Pons (tissue), 1 donor: ENCODE measurements at regions not wholly inside any gene's neighbourhood (a gene's known extent, or its start where the extent isn't known, plus 50 kb on each side); places are given as distances from the start of the nearest gene placed in this dataset.
"Not testable (repeated sequence)": the region's sequence is repeated elsewhere in the genome, so short reads cannot be mapped to it uniquely, and the experiment has no call there.

ENCODE experiments used
- DNase-seq: peaks from one replicate; pipeline ENCODE4 v3.0.0-alpha.2; 2016; ENCODE audit warnings: low spot score

- DNase-seq, result no peak
These were observed 68.9 kb upstream of the PPARGC1A start for GRCh38 chr4:23958749-23959148.

DNA sequence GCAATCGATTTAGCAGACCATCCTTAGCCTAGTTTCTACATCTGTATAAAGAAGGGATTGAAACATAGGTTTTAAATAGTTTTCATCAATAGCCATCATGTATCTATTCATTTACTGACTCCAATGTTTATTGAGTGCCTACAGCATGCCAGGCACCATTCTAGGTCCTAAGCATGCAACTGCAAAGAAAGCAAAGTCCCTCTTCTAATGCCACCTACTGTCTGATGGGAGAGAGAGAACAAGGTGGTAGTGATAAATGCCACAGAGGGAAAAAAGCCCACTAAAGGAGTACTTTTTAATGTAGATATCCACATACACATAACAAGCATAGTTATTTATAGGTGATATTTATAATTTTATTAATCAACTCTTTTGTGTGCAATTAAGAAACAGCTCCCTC is 67.6 kb upstream of the PPARGC1A start:
- DNase-seq, result no peak

DNA sequence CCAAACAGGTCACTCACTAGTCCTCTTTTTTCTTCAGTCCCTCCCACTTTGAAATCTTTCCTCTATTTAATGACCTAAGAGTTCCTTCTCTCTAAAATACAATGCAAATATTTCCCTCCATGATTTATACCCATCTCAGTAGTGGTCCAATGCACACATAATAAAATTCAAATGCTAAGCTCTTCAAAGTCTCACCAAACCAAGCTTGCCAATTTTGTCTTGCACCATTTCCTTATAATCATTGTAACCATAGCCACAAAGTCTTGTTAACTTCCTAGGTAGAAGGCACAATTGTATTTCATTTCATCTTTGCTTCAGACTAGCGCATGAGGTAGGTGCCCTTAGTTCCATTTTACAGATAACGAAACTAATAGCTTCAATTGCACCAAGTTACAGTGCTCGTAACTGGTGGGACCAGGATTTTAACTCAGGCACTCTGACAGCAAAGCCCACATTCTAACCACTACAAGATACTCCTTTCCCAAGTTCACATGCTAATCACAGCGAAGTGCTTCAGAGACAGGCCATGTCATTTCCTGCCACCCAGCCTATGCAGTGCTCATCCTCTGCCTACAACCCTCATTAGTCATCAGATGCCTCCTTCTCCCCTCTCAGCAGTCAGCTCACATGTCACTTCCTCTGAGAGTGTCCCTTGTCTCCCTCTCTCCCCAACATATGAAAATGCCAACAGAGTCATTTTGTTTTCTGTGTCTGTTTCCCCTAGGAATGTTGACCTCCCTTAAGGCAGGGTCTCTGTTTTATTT is 66.9 kb upstream of the PPARGC1A start:
- DNase-seq, result no peak

- DNase-seq, result no peak
These were observed 62.4 kb upstream of the PPARGC1A start for GRCh38 chr4:23952258-23952657.

DNA sequence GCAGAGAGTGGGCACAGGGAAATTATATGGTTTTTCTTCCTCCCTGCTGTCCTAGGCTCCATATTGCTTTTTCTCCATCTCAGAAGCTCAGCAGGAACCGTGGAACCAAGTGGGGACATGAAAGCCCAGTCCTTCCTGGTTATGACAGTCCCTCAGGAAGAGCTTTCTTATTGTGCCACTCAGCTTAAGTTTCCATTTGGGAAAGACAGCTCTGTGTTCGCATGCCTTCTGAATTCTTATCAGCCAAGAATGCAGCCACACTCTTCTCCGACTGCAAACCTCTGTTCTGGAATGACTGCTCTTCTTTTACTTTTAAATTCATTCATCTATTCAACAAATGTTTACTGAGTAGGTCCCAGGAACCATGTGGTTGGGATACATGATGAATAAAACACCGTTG is 58.0 kb upstream of the PPARGC1A start:
- DNase-seq, result no peak

DNA sequence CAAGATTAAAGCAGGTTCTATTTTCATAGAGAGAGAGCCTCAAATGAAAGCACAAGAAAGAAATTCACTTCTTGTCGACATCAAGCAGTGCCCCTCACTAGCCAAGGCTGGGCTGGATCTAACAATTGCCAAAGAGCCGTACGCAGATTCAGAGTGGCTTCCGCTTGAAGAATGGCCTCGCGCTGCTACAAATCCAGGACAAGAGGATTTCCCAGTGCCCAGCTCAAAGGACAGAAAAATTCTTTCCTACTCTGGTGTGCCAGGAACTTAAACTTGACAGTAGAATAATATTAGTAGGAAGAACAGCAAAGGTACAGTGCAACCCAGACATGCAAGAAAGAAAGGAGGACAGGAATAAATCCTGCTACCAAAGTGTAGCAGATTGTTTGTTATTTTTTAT is 56.5 kb upstream of the PPARGC1A start:
- no peak for DNase-seq

DNA sequence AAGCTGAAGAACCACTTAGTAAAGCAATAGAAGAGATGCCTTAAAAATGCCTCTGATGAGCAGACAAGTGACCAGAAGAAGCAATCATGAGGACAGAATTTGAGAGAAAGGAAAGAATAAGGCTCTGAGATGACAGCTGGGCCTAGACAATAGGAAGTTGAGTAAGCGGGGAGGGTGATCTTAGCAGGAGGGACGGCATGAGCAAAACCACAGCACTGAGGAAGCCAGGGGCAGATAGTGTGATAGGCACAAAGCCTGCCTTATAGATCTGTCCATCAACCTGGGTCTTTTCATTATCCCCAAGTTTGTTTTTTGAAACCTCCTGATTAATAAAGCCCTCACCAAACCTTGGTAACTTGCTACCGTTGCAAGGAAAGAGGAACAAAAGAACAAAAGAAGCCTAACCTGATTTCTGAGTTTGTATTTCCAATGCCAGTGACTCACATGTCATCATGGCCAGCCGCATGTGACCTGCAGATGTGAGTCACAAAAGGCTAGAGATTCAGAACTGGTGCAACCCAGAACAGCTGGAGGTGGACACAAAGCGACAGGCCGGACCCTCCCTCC is 55.7 kb upstream of the PPARGC1A start:
- DNase-seq, result no peak

DNA sequence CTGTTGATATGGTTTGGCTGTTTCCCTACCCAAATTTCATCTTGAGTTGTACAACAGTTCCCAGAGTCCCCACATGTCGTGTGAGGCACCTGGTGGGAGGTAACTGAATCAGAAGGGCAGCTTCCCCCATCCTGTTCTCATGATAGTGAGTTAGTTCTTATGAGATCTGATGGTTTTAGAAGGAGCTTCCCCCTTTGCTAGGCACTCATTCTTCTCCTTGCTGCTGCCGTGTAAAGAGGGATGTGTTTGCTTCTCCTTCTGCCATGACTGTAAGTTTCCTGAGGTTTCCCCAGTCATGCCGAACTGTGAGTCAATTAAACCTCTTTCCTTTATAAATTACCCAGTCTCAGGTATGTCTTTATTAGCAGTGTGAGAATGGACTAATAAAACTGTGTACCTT is 54.7 kb upstream of the PPARGC1A start:
- not testable (repeated sequence) for DNase-seq

GRCh38 chr4:23943478-23943877 is 53.6 kb upstream of the PPARGC1A start:
- no peak for DNase-seq

GRCh38 chr4:23942471-23942870 is 52.6 kb upstream of the PPARGC1A start:
- DNase-seq, result no peak
